ENCODE measurements at regions not wholly inside any gene's neighbourhood (a gene's known extent, or its start where the extent isn't known, plus 50 kb on each side); places are given as distances from the start of the nearest gene placed in this dataset.

GRCh38 chr2:100716581-100716980 is 103.4 kb upstream of the NPAS2 start:
- no peak overlapping the region for H3K4me3 Mint-ChIP-seq
- intact Hi-C loops (cut with micrococcal nuclease): no loop called here
- no peaks in the 10 kb centered on the region for H3K4me1 Mint-ChIP-seq
- peaks cover 2% of the 10 kb centered on the region for H3K9me3 Mint-ChIP-seq (ENCODE audit: insufficient read depth)
- Histone ChIP-seq H4K20me1 (ENCODE audit: control insufficient read depth, insufficient read depth, low read length, poor library complexity, severe bottlenecking) (no peaks in the 10 kb centered on the region), H3K27me3 (replicated peaks in 1 of 4; ENCODE audit: control extremely low read depth in 1 of 4, control insufficient read depth in 3 of 4, insufficient read depth in 4 of 4, low read length in 3 of 4) (no peaks in the 10 kb centered on the region), H3K36me3 (replicated peaks in 1 of 2; ENCODE audit: control extremely low read depth in 1 of 2, control insufficient read depth in 1 of 2, extremely low read depth in 1 of 2, insufficient read depth in 2 of 2, low read length in 1 of 2) (no peaks in the 10 kb centered on the region), H3K9ac (ENCODE audit: low read length) (no peak overlapping the region), H3K4me3 (ENCODE audit: control extremely low read depth in 1 of 5, extremely low read depth in 1 of 5, insufficient read depth in 1 of 5, low read depth in 2 of 5, low read length in 4 of 5) (no peak overlapping the region), H3K9me3 (ENCODE audit: control extremely low read depth in 1 of 3, control insufficient read depth in 2 of 3, insufficient read depth in 1 of 3, low read length in 2 of 3) (no peaks in the 10 kb centered on the region), H2AFZ (ENCODE audit: insufficient read depth, low read depth, low read length, poor library complexity, severe bottlenecking) (no peak overlapping the region), H3K4me1 (ENCODE audit: control insufficient read depth in 2 of 2, insufficient read depth in 2 of 2, low read length in 2 of 2) (no peaks in the 10 kb centered on the region), H3K4me2 (replicated peaks; ENCODE audit: low read depth, low read length, poor library complexity, severe bottlenecking) (no peak overlapping the region), H3K79me2 (ENCODE audit: control insufficient read depth, insufficient read depth, low read length) (no peaks in the 10 kb centered on the region), H3K27ac (ENCODE audit: low read length in 2 of 2) (no peak overlapping the region)
- TF ChIP-seq, protein P1, sequence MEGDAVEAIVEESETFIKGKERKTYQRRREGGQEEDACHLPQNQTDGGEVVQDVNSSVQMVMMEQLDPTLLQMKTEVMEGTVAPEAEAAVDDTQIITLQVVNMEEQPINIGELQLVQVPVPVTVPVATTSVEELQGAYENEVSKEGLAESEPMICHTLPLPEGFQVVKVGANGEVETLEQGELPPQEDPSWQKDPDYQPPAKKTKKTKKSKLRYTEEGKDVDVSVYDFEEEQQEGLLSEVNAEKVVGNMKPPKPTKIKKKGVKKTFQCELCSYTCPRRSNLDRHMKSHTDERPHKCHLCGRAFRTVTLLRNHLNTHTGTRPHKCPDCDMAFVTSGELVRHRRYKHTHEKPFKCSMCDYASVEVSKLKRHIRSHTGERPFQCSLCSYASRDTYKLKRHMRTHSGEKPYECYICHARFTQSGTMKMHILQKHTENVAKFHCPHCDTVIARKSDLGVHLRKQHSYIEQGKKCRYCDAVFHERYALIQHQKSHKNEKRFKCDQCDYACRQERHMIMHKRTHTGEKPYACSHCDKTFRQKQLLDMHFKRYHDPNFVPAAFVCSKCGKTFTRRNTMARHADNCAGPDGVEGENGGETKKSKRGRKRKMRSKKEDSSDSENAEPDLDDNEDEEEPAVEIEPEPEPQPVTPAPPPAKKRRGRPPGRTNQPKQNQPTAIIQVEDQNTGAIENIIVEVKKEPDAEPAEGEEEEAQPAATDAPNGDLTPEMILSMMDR (IDR thresholded peaks at IDR 0.05): no peak
- no peak for TF ChIP-seq EZH2 (IDR thresholded peaks at IDR 0.05; ENCODE audit: borderline replicate concordance, insufficient read depth, low read depth, low read length, poor library complexity, severe bottlenecking)
- ChIA-PET CTCF (no interaction called here), POLR2A (no interaction called here)
- DNase-seq: no peak
- no CpG with 5 or more reads among the region's 2 CpGs for WGBS (ENCODE audit: insufficient coverage)
- H3K27me3 Mint-ChIP-seq: peaks cover 7% of the 10 kb centered on the region
- no peak overlapping the region for H3K27ac Mint-ChIP-seq
- ATAC-seq (ENCODE audit: low read depth): no peak

- no peaks in the 10 kb centered on the region for H3K4me1 Mint-ChIP-seq
- Histone ChIP-seq H3K4me2 (replicated peaks; ENCODE audit: low read depth, low read length, poor library complexity, severe bottlenecking) (no peak overlapping the region), H3K9me3 (ENCODE audit: control extremely low read depth in 1 of 3, control insufficient read depth in 2 of 3, insufficient read depth in 1 of 3, low read length in 2 of 3) (no peaks in the 10 kb centered on the region), H3K9ac (ENCODE audit: low read length) (no peak overlapping the region), H3K4me3 (ENCODE audit: control extremely low read depth in 1 of 5, extremely low read depth in 1 of 5, insufficient read depth in 1 of 5, low read depth in 2 of 5, low read length in 4 of 5) (no peak overlapping the region), H3K27ac (ENCODE audit: low read length in 2 of 2) (no peak overlapping the region), H2AFZ (ENCODE audit: insufficient read depth, low read depth, low read length, poor library complexity, severe bottlenecking) (no peak overlapping the region), H3K27me3 (replicated peaks in 1 of 4; ENCODE audit: control extremely low read depth in 1 of 4, control insufficient read depth in 3 of 4, insufficient read depth in 4 of 4, low read length in 3 of 4) (no peaks in the 10 kb centered on the region), H3K36me3 (replicated peaks in 1 of 2; ENCODE audit: control extremely low read depth in 1 of 2, control insufficient read depth in 1 of 2, extremely low read depth in 1 of 2, insufficient read depth in 2 of 2, low read length in 1 of 2) (no peaks in the 10 kb centered on the region), H4K20me1 (ENCODE audit: control insufficient read depth, insufficient read depth, low read length, poor library complexity, severe bottlenecking) (no peaks in the 10 kb centered on the region), H3K4me1 (ENCODE audit: control insufficient read depth in 2 of 2, insufficient read depth in 2 of 2, low read length in 2 of 2) (no peaks in the 10 kb centered on the region), H3K79me2 (ENCODE audit: control insufficient read depth, insufficient read depth, low read length) (no peaks in the 10 kb centered on the region)
- H3K4me3 Mint-ChIP-seq: no peak overlapping the region
- H3K27me3 Mint-ChIP-seq: peaks cover 7% of the 10 kb centered on the region
- 100% methylated on average over 1 of the region's 3 CpGs for WGBS (ENCODE audit: insufficient coverage)
- DNase-seq (no peak), ATAC-seq (ENCODE audit: low read depth) (no peak)
- peaks cover 2% of the 10 kb centered on the region for H3K9me3 Mint-ChIP-seq (ENCODE audit: insufficient read depth)
- ChIA-PET CTCF (no interaction called here), POLR2A (no interaction called here)
- no peak overlapping the region for H3K27ac Mint-ChIP-seq
- intact Hi-C loops (cut with micrococcal nuclease): no loop called here
- TF ChIP-seq EZH2 (IDR thresholded peaks at IDR 0.05; ENCODE audit: borderline replicate concordance, insufficient read depth, low read depth, low read length, poor library complexity, severe bottlenecking): no peak
- TF ChIP-seq, protein P1 (IDR thresholded peaks at IDR 0.05): no peak
Measured at GRCh38 chr2:100718065-100718629, 101.8 kb upstream of the NPAS2 start.
